ENCODE measurements at regions not wholly inside any gene's neighbourhood (a gene's known extent, or its start where the extent isn't known, plus 50 kb on each side); places are given as distances from the start of the nearest gene placed in this dataset.
A peak's percentile ranks its signal among the peaks of the same experiment; 100 is the strongest.

DNA sequence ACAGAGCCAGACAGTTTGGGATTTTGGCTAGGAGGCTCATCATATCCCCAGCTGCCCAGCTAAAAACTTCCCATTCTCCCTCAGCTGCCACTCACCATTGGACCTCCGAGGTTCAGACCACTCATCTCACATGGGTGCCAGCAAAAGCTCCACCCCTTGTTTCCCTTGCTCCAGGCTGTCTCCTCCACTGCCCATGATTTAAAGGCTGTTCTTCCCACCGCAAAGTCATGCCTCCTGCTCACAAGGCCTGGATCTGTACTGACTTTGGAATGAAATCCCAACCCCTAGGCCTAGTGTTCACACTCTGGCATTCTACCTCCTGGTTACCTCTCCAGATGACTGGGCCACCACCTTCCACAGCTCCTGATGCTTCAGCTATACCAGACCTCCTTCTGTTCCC, 142.2 kb upstream of the EOLA2 start:
- H3K36me3 ChIP-seq = no peaks in the 10 kb centered on the region
- WGBS (ENCODE audit: insufficient coverage, low coverage, low lambda C conversion rate, missing lambda C conversion rate) = 80% methylated on average over 1 of the region's 2 CpGs
- no peaks in the 10 kb centered on the region for H3K27me3 ChIP-seq
- no peak overlapping the region for H3K4me3 ChIP-seq
- H3K9me3 ChIP-seq = no peaks in the 10 kb centered on the region
- no peak overlapping the region for H3K27ac ChIP-seq
- no peak for ATAC-seq
- DNase-seq = no peak
- H3K4me1 ChIP-seq = no peaks in the 10 kb centered on the region
- TF ChIP-seq POLR2A (IDR thresholded peaks at IDR 0.05) = no peak
- TF ChIP-seq, protein P1, sequence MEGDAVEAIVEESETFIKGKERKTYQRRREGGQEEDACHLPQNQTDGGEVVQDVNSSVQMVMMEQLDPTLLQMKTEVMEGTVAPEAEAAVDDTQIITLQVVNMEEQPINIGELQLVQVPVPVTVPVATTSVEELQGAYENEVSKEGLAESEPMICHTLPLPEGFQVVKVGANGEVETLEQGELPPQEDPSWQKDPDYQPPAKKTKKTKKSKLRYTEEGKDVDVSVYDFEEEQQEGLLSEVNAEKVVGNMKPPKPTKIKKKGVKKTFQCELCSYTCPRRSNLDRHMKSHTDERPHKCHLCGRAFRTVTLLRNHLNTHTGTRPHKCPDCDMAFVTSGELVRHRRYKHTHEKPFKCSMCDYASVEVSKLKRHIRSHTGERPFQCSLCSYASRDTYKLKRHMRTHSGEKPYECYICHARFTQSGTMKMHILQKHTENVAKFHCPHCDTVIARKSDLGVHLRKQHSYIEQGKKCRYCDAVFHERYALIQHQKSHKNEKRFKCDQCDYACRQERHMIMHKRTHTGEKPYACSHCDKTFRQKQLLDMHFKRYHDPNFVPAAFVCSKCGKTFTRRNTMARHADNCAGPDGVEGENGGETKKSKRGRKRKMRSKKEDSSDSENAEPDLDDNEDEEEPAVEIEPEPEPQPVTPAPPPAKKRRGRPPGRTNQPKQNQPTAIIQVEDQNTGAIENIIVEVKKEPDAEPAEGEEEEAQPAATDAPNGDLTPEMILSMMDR (IDR thresholded peaks at IDR 0.05) = no peak
- intact Hi-C loops (cut with DNase I) = no loop called here

DNA sequence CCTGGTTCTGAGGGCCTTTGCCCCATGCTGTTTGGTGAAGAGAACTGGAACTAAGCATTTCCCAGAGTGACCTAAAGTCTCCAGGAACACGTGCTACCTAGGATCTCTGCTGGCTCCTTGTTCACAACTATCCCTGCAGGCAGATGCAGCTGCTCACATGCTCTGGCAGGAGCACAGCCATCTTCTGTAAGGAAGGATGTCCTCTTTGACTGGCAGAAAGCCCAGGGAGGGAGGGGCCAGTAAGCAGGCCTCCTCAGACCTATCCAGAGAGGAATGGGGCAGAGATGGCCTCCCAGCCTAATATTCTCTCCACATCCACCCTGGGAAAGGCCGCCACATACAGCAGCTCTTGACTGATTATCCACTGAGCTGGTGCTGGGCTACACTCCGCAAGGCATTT, 142.8 kb upstream of the EOLA2 start:
- TF ChIP-seq, protein P1 (IDR thresholded peaks at IDR 0.05) = no peak
- no peak for TF ChIP-seq POLR2A (IDR thresholded peaks at IDR 0.05)
- peak in 1 of 4 donors; percentile 37 for ATAC-seq
- H3K27ac ChIP-seq = no peak overlapping the region
- H3K27me3 ChIP-seq = no peaks in the 10 kb centered on the region
- H3K36me3 ChIP-seq = no peaks in the 10 kb centered on the region
- H3K4me1 ChIP-seq = no peaks in the 10 kb centered on the region
- H3K9me3 ChIP-seq = no peaks in the 10 kb centered on the region
- no peak overlapping the region for H3K4me3 ChIP-seq
- intact Hi-C loops (cut with DNase I) = no loop called here
- DNase-seq = no peak
- WGBS (ENCODE audit: insufficient coverage, low coverage, low lambda C conversion rate, missing lambda C conversion rate) = 38% methylated on average over 1 of the region's 3 CpGs

DNA sequence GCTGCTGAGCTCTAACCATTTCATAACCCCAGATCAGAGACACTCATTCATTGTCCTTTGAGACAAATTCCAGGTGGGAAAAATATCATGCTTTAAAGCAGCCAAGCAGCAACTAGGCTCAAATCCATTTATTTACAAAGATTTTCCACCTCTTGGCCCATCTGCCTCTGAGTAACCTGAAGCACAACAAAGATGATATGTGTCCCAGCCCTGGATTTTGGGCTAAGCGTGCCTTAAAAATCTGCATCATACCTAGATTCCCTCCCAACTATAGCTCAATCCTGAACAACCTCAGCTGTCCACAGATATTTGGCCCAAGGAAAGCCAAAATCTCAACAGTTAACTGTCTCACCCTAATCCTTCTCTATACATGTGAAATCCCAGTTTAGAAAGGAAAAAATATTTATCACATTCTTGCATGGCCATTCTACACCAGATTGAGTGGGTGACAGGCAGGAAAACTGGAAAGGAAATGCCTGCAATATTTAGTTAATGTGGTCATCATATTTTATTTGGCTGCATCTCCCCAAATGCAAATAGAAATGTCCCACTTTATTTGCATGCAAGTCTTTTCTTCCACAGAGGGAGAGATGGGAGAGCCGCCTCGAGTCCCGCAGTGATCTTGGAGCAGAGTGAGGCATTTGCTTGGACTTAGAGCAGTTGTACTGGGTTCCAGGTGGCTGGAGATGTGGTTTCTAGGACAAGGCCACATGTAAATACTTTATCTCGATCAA, 146.4 kb upstream of the EOLA2 start:
- no peaks in the 10 kb centered on the region for H3K27me3 ChIP-seq
- DNase-seq = no peak
- TF ChIP-seq, protein P1 (IDR thresholded peaks at IDR 0.05) = no peak
- TF ChIP-seq POLR2A (IDR thresholded peaks at IDR 0.05) = no peak
- H3K27ac ChIP-seq = no peak overlapping the region
- no peaks in the 10 kb centered on the region for H3K9me3 ChIP-seq
- 31% methylated on average over 5 of the region's 5 CpGs for WGBS (ENCODE audit: insufficient coverage, low coverage, low lambda C conversion rate, missing lambda C conversion rate)
- peak; percentile 61 to 91 (median 77) for ATAC-seq
- H3K4me1 ChIP-seq = no peaks in the 10 kb centered on the region
- intact Hi-C loops (cut with DNase I) = no loop called here
- H3K4me3 ChIP-seq = no peak overlapping the region
- H3K36me3 ChIP-seq = no peaks in the 10 kb centered on the region

DNA sequence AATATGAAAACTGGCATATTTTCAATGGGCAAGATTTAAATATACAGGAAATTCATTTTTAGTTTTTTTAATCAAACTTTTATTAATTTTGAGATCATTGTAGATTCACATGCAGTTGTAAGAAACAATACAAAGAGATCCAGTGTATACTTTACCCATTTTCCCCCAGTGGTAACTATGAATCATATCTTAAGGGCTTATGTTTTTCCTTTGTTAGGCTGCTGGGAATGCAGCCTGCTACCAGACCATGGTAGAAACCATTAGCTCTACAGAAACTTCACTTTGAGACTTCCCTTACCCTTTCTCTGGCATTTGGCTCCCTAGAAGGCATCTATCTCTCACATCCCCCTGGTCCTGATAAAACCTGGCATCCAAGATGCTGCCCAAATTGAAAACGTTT, 147.6 kb upstream of the EOLA2 start:
- Histone ChIP-seq H3K4me1 (no peaks in the 10 kb centered on the region), H3K36me3 (no peaks in the 10 kb centered on the region), H3K9me3 (no peaks in the 10 kb centered on the region), H3K27me3 (no peaks in the 10 kb centered on the region), H3K27ac (no peak overlapping the region), H3K4me3 (no peak overlapping the region)
- 27% methylated on average over 1 of the region's 1 CpG for WGBS (ENCODE audit: insufficient coverage, low coverage, low lambda C conversion rate, missing lambda C conversion rate)
- intact Hi-C loops (cut with DNase I) = no loop called here
- no peak for TF ChIP-seq POLR2A (IDR thresholded peaks at IDR 0.05)
- TF ChIP-seq, protein P1 (IDR thresholded peaks at IDR 0.05) = no peak
- DNase-seq (no peak), ATAC-seq (no peak)

Measured in right lobe of liver (tissue), 6 donors.